ENCODE measurements at regions not wholly inside any gene's neighbourhood (a gene's known extent, or its start where the extent isn't known, plus 50 kb on each side); places are given as distances from the start of the nearest gene placed in this dataset.

GRCh38 chr1:224809613-224810012 lies 119.9 kb upstream of the DNAH14 start:
- H3K4me2 ChIP-seq: no peak overlapping the region
- no peak overlapping the region for H2AFZ ChIP-seq (ENCODE audit: low read depth)
- 76% methylated on average over 2 of the region's 4 CpGs for WGBS (ENCODE audit: low lambda C conversion rate)
- no peaks in the 10 kb centered on the region for H3K36me3 ChIP-seq (replicated peaks in 1 of 2; ENCODE audit: control insufficient read depth in 1 of 2, insufficient read depth in 2 of 2, low read length in 1 of 2)
- no peaks in the 10 kb centered on the region for H3K9me2 ChIP-seq
- no peaks in the 10 kb centered on the region for H3K9me3 ChIP-seq
- H3K4me1 ChIP-seq (ENCODE audit: control insufficient read depth in 1 of 2, insufficient read depth in 2 of 2, low read depth in 1 of 2, low read length in 1 of 2): no peaks in the 10 kb centered on the region
- no peaks in the 10 kb centered on the region for H3K27me3 ChIP-seq (ENCODE audit: insufficient read depth)
- TF ChIP-seq NFIC (IDR thresholded peaks at IDR 0.05; ENCODE audit: borderline replicate concordance) (no peak), RFX5 (IDR thresholded peaks at IDR 0.05; ENCODE audit: low read length) (no peak), USF2 (IDR thresholded peaks at IDR 0.05; ENCODE audit: borderline replicate concordance, low read depth, low read length) (no peak), CHD2 (IDR thresholded peaks at IDR 0.05; ENCODE audit: low read length, partially characterized antibody) (no peak), EZH2phosphoT487 (IDR thresholded peaks at IDR 0.05; ENCODE audit: borderline replicate concordance, low read depth) (no peak), PBX3 (IDR thresholded peaks at IDR 0.05) (no peak), YY1 (IDR thresholded peaks at IDR 0.05; ENCODE audit: low read depth) (no peak), ELF1 (IDR thresholded peaks at IDR 0.05) (no peak), FOSL2 (IDR thresholded peaks at IDR 0.05; ENCODE audit: borderline replicate concordance, low read depth) (no peak), MXI1 (IDR thresholded peaks at IDR 0.05; ENCODE audit: low read depth, low read length) (no peak), IRF3 (IDR thresholded peaks at IDR 0.05; ENCODE audit: low read depth, low read length) (no peak), JUND (IDR thresholded peaks at IDR 0.05) (no peak), POLR2AphosphoS5 (IDR thresholded peaks at IDR 0.05; ENCODE audit: low read depth, low read length) (no peak), RAD21 (IDR thresholded peaks at IDR 0.05; ENCODE audit: low read length) (no peak), TAF1 (IDR thresholded peaks at IDR 0.05; ENCODE audit: borderline replicate concordance, low read depth, low read length) (no peak), FOXJ3 (CRISPR knock-in tag; IDR thresholded peaks at IDR 0.05) (no peak)
- H3F3A ChIP-seq (replicated peaks; ENCODE audit: insufficient read depth): no peaks in the 10 kb centered on the region
- H4K20me1 ChIP-seq (ENCODE audit: insufficient read depth): no peaks in the 10 kb centered on the region
- no peak for DNase-seq
- ChIA-PET POLR2A (no interaction called here), CTCF (no interaction called here)
- H3K9ac ChIP-seq: no peak overlapping the region
- no peak overlapping the region for H3K27ac ChIP-seq (ENCODE audit: low read depth in 2 of 2, low read length in 1 of 2)
- H3K4me3 ChIP-seq (ENCODE audit: low read depth in 2 of 2, low read length in 1 of 2): no peak overlapping the region
- no peaks in the 10 kb centered on the region; the same call in 1 of the 2 replicates for H3K79me2 ChIP-seq (ENCODE audit: insufficient read depth)

DNA sequence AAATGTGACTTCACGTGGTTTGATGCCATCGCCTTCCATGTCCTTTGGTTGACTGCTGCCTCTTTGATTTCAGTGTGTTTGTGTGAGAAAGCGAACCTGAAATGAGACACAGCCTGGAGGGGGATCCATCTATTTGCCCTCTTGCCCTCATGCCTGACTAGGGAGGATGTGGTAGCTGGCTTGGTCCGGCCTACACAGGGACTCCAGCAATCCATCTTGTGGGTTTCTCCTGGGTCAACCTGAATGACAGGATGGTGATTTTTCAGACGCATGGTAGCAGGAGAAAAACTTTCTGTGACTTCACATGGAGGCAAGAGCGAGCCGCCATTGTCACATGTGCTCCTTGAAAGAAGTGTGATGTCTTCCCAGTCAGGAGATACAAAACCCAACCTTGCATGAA lies 117.9 kb upstream of the DNAH14 start:
- H3F3A ChIP-seq (replicated peaks; ENCODE audit: insufficient read depth): no peaks in the 10 kb centered on the region
- CTCF ChIA-PET: no interaction called here

More for the DNA sequence above, 117.9 kb upstream of the DNAH14 start:
- Histone ChIP-seq H3K9ac (no peak overlapping the region), H4K20me1 (ENCODE audit: insufficient read depth) (no peaks in the 10 kb centered on the region), H3K27me3 (ENCODE audit: insufficient read depth) (no peaks in the 10 kb centered on the region), H3K4me2 (no peak overlapping the region), H3K4me3 (ENCODE audit: low read depth in 2 of 2, low read length in 1 of 2) (no peak overlapping the region), H3K79me2 (ENCODE audit: insufficient read depth) (no peaks in the 10 kb centered on the region; the same call in 1 of the 2 replicates), H2AFZ (ENCODE audit: low read depth) (no peak overlapping the region), H3K36me3 (replicated peaks in 1 of 2; ENCODE audit: control insufficient read depth in 1 of 2, insufficient read depth in 2 of 2, low read length in 1 of 2) (no peaks in the 10 kb centered on the region), H3K9me2 (no peaks in the 10 kb centered on the region), H3K27ac (ENCODE audit: low read depth in 2 of 2, low read length in 1 of 2) (no peak overlapping the region), H3K4me1 (ENCODE audit: control insufficient read depth in 1 of 2, insufficient read depth in 2 of 2, low read depth in 1 of 2, low read length in 1 of 2) (no peaks in the 10 kb centered on the region), H3K9me3 (no peaks in the 10 kb centered on the region)
- no peak for TF ChIP-seq SMC3 (IDR thresholded peaks at IDR 0.05; ENCODE audit: low read depth, low read length)
- TF ChIP-seq MAX (IDR thresholded peaks at IDR 0.05; ENCODE audit: low read depth): no peak
- no peak for TF ChIP-seq EP300 (IDR thresholded peaks at IDR 0.05; ENCODE audit: borderline replicate concordance in 1 of 2, low read depth in 1 of 2, low read length in 1 of 2)
- no peak for TF ChIP-seq YY1 (IDR thresholded peaks at IDR 0.05; ENCODE audit: low read depth)
- no peak for TF ChIP-seq JUND (IDR thresholded peaks at IDR 0.05)
- no peak for TF ChIP-seq ELF1 (IDR thresholded peaks at IDR 0.05)
- no peak for TF ChIP-seq USF2 (IDR thresholded peaks at IDR 0.05; ENCODE audit: borderline replicate concordance, low read depth, low read length)
- TF ChIP-seq POLR2AphosphoS5 (IDR thresholded peaks at IDR 0.05; ENCODE audit: low read depth, low read length): no peak
- no peak for TF ChIP-seq NFIC (IDR thresholded peaks at IDR 0.05; ENCODE audit: borderline replicate concordance)
- TF ChIP-seq PBX3 (IDR thresholded peaks at IDR 0.05): no peak
- POLR2A ChIA-PET: no interaction called here
- 61% methylated on average over 7 of the region's 7 CpGs for WGBS (ENCODE audit: low lambda C conversion rate)
- no peak for DNase-seq

All from SK-N-SH (cell line).